ENCODE measurements at regions not wholly inside any gene's neighbourhood (a gene's known extent, or its start where the extent isn't known, plus 50 kb on each side); places are given as distances from the start of the nearest gene placed in this dataset.

GRCh38 chr15:92705764-92706163, 50.2 kb upstream of the FAM174B start:
- Mint-ChIP-seq H3K9me3 (ENCODE audit: insufficient read depth) (no peaks in the 10 kb centered on the region), H3K27me3 (ENCODE audit: low read depth) (no peaks in the 10 kb centered on the region), H3K36me3 (ENCODE audit: low read depth) (no peaks in the 10 kb centered on the region), H3K27ac (no peak overlapping the region), H3K4me1 (ENCODE audit: low read depth) (no peaks in the 10 kb centered on the region), H3K4me3 (no peak overlapping the region)
- CTCF ChIA-PET: interaction anchor here (1.4 kb wide), 1 partner anchor 9 kb away, joined by 8 read pairs; no protein-coding TSS in a partner anchor
- no peak for ATAC-seq
- no peak for DNase-seq
- POLR2A ChIA-PET: no interaction called here

- POLR2A ChIA-PET: no interaction called here
- no peaks in the 10 kb centered on the region for H3K36me3 Mint-ChIP-seq (ENCODE audit: low read depth)
- H3K9me3 Mint-ChIP-seq (ENCODE audit: insufficient read depth): no peaks in the 10 kb centered on the region
These were observed 50.6 kb upstream of the FAM174B start for GRCh38 chr15:92706201-92706600.

GRCh38 chr15:92707880-92708551, 52.4 kb upstream of the FAM174B start:
- CTCF ChIA-PET: interaction anchor here (1.3 kb wide), 1 partner anchor 9 kb away, joined by 3 read pairs; no protein-coding TSS in a partner anchor
- DNase-seq (no peak), ATAC-seq (no peak)
- Mint-ChIP-seq H3K27ac (no peak overlapping the region), H3K4me1 (ENCODE audit: low read depth) (no peaks in the 10 kb centered on the region), H3K27me3 (ENCODE audit: low read depth) (peaks cover 2% of the 10 kb centered on the region), H3K9me3 (ENCODE audit: insufficient read depth) (no peaks in the 10 kb centered on the region), H3K4me3 (no peak overlapping the region), H3K36me3 (ENCODE audit: low read depth) (no peaks in the 10 kb centered on the region)
- POLR2A ChIA-PET: no interaction called here

More at GRCh38 chr15:92706201-92706600, 50.6 kb upstream of the FAM174B start:
- no peaks in the 10 kb centered on the region for H3K4me1 Mint-ChIP-seq (ENCODE audit: low read depth)
- no peak overlapping the region for H3K27ac Mint-ChIP-seq
- CTCF ChIA-PET: interaction anchor here (1.4 kb wide), 1 partner anchor 8 kb away, joined by 8 read pairs; no protein-coding TSS in a partner anchor
- no peak overlapping the region for H3K4me3 Mint-ChIP-seq
- H3K27me3 Mint-ChIP-seq (ENCODE audit: low read depth): no peaks in the 10 kb centered on the region
- DNase-seq (no peak), ATAC-seq (no peak)

- no peaks in the 10 kb centered on the region for H3K36me3 Mint-ChIP-seq (ENCODE audit: low read depth)
- no peak overlapping the region for H3K4me3 Mint-ChIP-seq
- H3K27me3 Mint-ChIP-seq (ENCODE audit: low read depth): peaks cover 6% of the 10 kb centered on the region
- POLR2A ChIA-PET: no interaction called here
- no peaks in the 10 kb centered on the region for H3K9me3 Mint-ChIP-seq (ENCODE audit: insufficient read depth)
- H3K4me1 Mint-ChIP-seq (ENCODE audit: low read depth): no peaks in the 10 kb centered on the region
- DNase-seq (no peak), ATAC-seq (no peak)
- no peak overlapping the region for H3K27ac Mint-ChIP-seq
- CTCF ChIA-PET: interaction anchor here (1.1 to 1.3 kb wide), 2 partner anchors 9 to 187 kb away, joined by 3 read pairs; no protein-coding TSS in a partner anchor
These were observed 53.1 kb upstream of the FAM174B start for GRCh38 chr15:92708635-92709034.

GRCh38 chr15:92709110-92709790, 53.7 kb upstream of the FAM174B start:
- no peak for DNase-seq
- ATAC-seq: no peak
- CTCF ChIA-PET: interaction anchor here (0.8 to 1.1 kb wide), 2 partner anchors 15 to 188 kb away, joined by 3 read pairs; no protein-coding TSS in a partner anchor
- no peak overlapping the region for H3K27ac Mint-ChIP-seq
- no peaks in the 10 kb centered on the region for H3K9me3 Mint-ChIP-seq (ENCODE audit: insufficient read depth)
- H3K36me3 Mint-ChIP-seq (ENCODE audit: low read depth): no peaks in the 10 kb centered on the region
- POLR2A ChIA-PET: no interaction called here
- no peak overlapping the region for H3K4me3 Mint-ChIP-seq
- H3K4me1 Mint-ChIP-seq (ENCODE audit: low read depth): no peaks in the 10 kb centered on the region
- peaks cover 10% of the 10 kb centered on the region for H3K27me3 Mint-ChIP-seq (ENCODE audit: low read depth)

GRCh38 chr15:92711457-92711831, 55.9 kb upstream of the FAM174B start:
- CTCF ChIA-PET: interaction anchor here (2.0 kb wide), 1 partner anchor 190 kb away, joined by 8 read pairs; no protein-coding TSS in a partner anchor
- POLR2A ChIA-PET: no interaction called here
- Mint-ChIP-seq H3K27ac (no peak overlapping the region), H3K4me3 (no peak overlapping the region), H3K36me3 (ENCODE audit: low read depth) (no peaks in the 10 kb centered on the region), H3K27me3 (ENCODE audit: low read depth) (peaks cover 15% of the 10 kb centered on the region), H3K4me1 (ENCODE audit: low read depth) (peaks cover 5% of the 10 kb centered on the region), H3K9me3 (ENCODE audit: insufficient read depth) (no peaks in the 10 kb centered on the region)
- ATAC-seq (no peak), DNase-seq (no peak)

- ChIA-PET POLR2A (no interaction called here), CTCF (interaction anchor here (0.6 to 1.4 kb wide), 26 partner anchors 8 to 619 kb away, joined by 3 to 30 read pairs (median 4); partner anchors contain the start of gene ST8SIA2)
- Mint-ChIP-seq H3K4me1 (ENCODE audit: low read depth) (peaks cover 5% of the 10 kb centered on the region), H3K36me3 (ENCODE audit: low read depth) (no peaks in the 10 kb centered on the region), H3K27me3 (ENCODE audit: low read depth) (peaks cover 15% of the 10 kb centered on the region), H3K9me3 (ENCODE audit: insufficient read depth) (no peaks in the 10 kb centered on the region), H3K4me3 (peak overlapping the region; percentile 63), H3K27ac (no peak overlapping the region)
- ATAC-seq (peak; percentile 28), DNase-seq (no peak)
These were observed 58.5 kb upstream of the FAM174B start for GRCh38 chr15:92714077-92714476.

- Mint-ChIP-seq H3K27me3 (ENCODE audit: low read depth) (peaks cover 15% of the 10 kb centered on the region), H3K36me3 (ENCODE audit: low read depth) (no peaks in the 10 kb centered on the region), H3K27ac (no peak overlapping the region), H3K4me1 (ENCODE audit: low read depth) (peaks cover 5% of the 10 kb centered on the region), H3K4me3 (peak overlapping the region; percentile 63), H3K9me3 (ENCODE audit: insufficient read depth) (no peaks in the 10 kb centered on the region)
- ChIA-PET CTCF (interaction anchor here (0.6 to 1.4 kb wide), 32 partner anchors 9 to 637 kb away, joined by 3 to 30 read pairs (median 3); partner anchors contain the start of gene ST8SIA2), POLR2A (no interaction called here)
- peak; percentile 83 for DNase-seq
- peak; percentile 94 for ATAC-seq
These were observed 59.2 kb upstream of the FAM174B start for GRCh38 chr15:92714477-92715401.

- Mint-ChIP-seq H3K27me3 (ENCODE audit: low read depth) (peaks cover 15% of the 10 kb centered on the region), H3K9me3 (ENCODE audit: insufficient read depth) (no peaks in the 10 kb centered on the region), H3K4me1 (ENCODE audit: low read depth) (peaks cover 5% of the 10 kb centered on the region), H3K36me3 (ENCODE audit: low read depth) (no peaks in the 10 kb centered on the region), H3K4me3 (no peak overlapping the region), H3K27ac (no peak overlapping the region)
- CTCF ChIA-PET: interaction anchor here (0.9 to 2.2 kb wide), 5 partner anchors 29 to 624 kb away, joined by 3 to 9 read pairs (median 4); no protein-coding TSS in a partner anchor
- ATAC-seq (no peak), DNase-seq (no peak)
- POLR2A ChIA-PET: no interaction called here
These were observed 60.2 kb upstream of the FAM174B start for GRCh38 chr15:92715758-92716157.

- Mint-ChIP-seq H3K27ac (no peak overlapping the region), H3K36me3 (ENCODE audit: low read depth) (no peaks in the 10 kb centered on the region), H3K4me1 (ENCODE audit: low read depth) (peaks cover 7% of the 10 kb centered on the region), H3K27me3 (ENCODE audit: low read depth) (peaks cover 7% of the 10 kb centered on the region), H3K9me3 (ENCODE audit: insufficient read depth) (no peaks in the 10 kb centered on the region), H3K4me3 (no peak overlapping the region)
- POLR2A ChIA-PET: interaction anchor here (0.7 kb wide), 1 partner anchor 208 kb away, joined by 3 read pairs; no protein-coding TSS in a partner anchor
- no peak for DNase-seq
- CTCF ChIA-PET: no interaction called here
- ATAC-seq: no peak
These were observed 63.4 kb upstream of the FAM174B start for GRCh38 chr15:92719021-92719420.

GRCh38 chr15:92724144-92724543, 68.6 kb upstream of the FAM174B start:
- H3K27me3 Mint-ChIP-seq (ENCODE audit: low read depth): peaks cover 3% of the 10 kb centered on the region
- ChIA-PET POLR2A (no interaction called here), CTCF (interaction anchor here (0.9 to 1.3 kb wide), 2 partner anchors 9 to 14 kb away, joined by 3 to 4 read pairs; no protein-coding TSS in a partner anchor)
- ATAC-seq (peak; percentile 44), DNase-seq (no peak)
- peaks cover 6% of the 10 kb centered on the region for H3K4me1 Mint-ChIP-seq (ENCODE audit: low read depth)
- no peaks in the 10 kb centered on the region for H3K36me3 Mint-ChIP-seq (ENCODE audit: low read depth)
- no peaks in the 10 kb centered on the region for H3K9me3 Mint-ChIP-seq (ENCODE audit: insufficient read depth)
- H3K4me3 Mint-ChIP-seq: no peak overlapping the region
- H3K27ac Mint-ChIP-seq: no peak overlapping the region
